NCI-H69 (cell line): ENCODE measurements at regions not wholly inside any gene's neighbourhood (a gene's known extent, or its start where the extent isn't known, plus 50 kb on each side); places are given as distances from the start of the nearest gene placed in this dataset.

Experiments used
- DNase-seq: peaks from one replicate; lab custom pipeline; 2025; lab: John Stamatoyannopoulos, UW

GRCh38 chr9:105064248-105065097, 136.5 kb upstream of the ABCA1 start:
- DNase-seq: peak; percentile 99

- peak; percentile 84 for DNase-seq
These were observed 137.4 kb upstream of the ABCA1 start for GRCh38 chr9:105065098-105066088.

- DNase-seq: no peak
These were observed 138.4 kb upstream of the ABCA1 start for GRCh38 chr9:105066275-105066865.

GRCh38 chr9:105067895-105068580, 140.1 kb upstream of the ABCA1 start:
- DNase-seq: no peak

GRCh38 chr9:105069285-105069684, 141.3 kb upstream of the ABCA1 start:
- no peak for DNase-seq

- no peak for DNase-seq
These were observed 141.7 kb upstream of the ABCA1 start for GRCh38 chr9:105069696-105070095.

GRCh38 chr9:105070176-105070575, 142.2 kb upstream of the ABCA1 start:
- DNase-seq: no peak

- no peak for DNase-seq
These were observed 144.5 kb upstream of the ABCA1 start for GRCh38 chr9:105072476-105072875.

- DNase-seq: no peak
These were observed 145.2 kb upstream of the ABCA1 start for GRCh38 chr9:105073147-105073546.

GRCh38 chr9:105074491-105074890, 146.5 kb upstream of the ABCA1 start:
- no peak for DNase-seq

GRCh38 chr9:105076729-105077128, 148.8 kb upstream of the ABCA1 start:
- peak; percentile 58 for DNase-seq

GRCh38 chr9:105079457-105079856, 151.5 kb upstream of the ABCA1 start:
- no peak for DNase-seq

GRCh38 chr9:105082843-105083242, 154.9 kb upstream of the ABCA1 start:
- DNase-seq: no peak

- no peak for DNase-seq
These were observed 155.3 kb upstream of the ABCA1 start for GRCh38 chr9:105083256-105083655.

GRCh38 chr9:105087910-105088898, 156.2 kb upstream of the SLC44A1 start:
- DNase-seq: no peak

GRCh38 chr9:105089874-105090273, 154.6 kb upstream of the SLC44A1 start:
- DNase-seq: no peak

GRCh38 chr9:105091004-105091640, 153.3 kb upstream of the SLC44A1 start:
- DNase-seq: no peak

- peak; percentile 37 for DNase-seq
These were observed 150.8 kb upstream of the SLC44A1 start for GRCh38 chr9:105093685-105094084.

GRCh38 chr9:105098370-105098769, 146.1 kb upstream of the SLC44A1 start:
- peak; percentile 56 for DNase-seq

GRCh38 chr9:105103776-105104175, 140.7 kb upstream of the SLC44A1 start:
- no peak for DNase-seq
